GOT3 (cell line): ENCODE measurements at regions not wholly inside any gene's neighbourhood (a gene's known extent, or its start where the extent isn't known, plus 50 kb on each side); places are given as distances from the start of the nearest gene placed in this dataset.

ENCODE experiments used
- DNase-seq: peaks from one replicate; lab custom pipeline; 2025; ENCODE audit warnings: mixed read lengths; lab: John Stamatoyannopoulos, UW

DNA sequence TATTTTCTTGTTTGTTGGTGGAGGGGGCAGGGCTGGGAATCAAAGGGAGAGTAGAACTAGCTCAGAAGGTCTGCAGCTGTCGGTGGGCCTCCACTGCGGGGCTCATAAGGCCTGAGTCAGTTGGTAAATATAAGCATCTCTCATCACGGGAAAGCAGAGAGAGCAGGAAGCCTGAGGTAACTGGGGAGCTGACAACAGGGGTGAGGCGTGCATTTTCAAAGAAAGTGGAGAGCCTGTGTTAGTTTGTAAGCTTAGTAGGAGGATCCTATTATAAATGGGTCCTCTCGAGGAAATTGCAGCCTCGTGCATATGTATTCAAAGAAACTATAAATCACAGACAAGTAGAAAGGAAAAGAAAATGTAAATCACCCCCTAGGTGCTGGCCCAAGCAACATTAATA lies 221.0 kb upstream of the CDH13 start:
- DNase-seq: no peak

DNA sequence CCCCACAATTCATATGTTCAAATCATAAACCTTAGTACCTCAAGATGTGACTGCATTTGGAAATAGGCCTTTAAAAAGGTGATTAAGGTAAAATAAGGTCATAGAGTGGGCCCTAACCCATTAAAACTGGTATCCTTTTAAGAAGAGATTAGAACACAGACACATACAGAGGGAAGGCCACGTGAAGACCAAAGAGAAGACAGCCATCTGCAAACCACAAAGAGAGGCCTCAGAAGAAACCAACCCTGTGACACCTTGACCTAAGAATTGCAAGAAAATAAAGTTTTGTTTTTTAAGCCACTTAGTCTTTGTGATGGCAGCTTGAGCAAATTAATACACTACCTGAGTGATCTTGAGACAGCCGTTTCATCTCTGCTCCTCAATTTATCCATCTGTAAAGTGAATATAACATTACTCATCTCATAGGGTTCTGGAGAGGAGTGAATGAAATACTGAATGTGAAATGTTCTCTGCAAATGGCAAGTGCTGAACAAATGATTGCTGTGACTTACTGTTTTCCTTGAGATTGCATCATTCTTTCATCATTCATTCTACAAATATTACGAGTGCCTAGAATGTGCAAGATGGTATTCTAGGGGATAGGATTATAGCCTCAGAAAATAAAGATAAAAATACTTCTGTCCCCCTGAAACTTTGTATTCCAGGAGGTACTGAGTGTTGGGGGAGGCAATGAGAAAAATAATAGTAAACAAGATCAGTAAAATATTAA lies 222.0 kb upstream of the CDH13 start:
- no peak for DNase-seq

DNA sequence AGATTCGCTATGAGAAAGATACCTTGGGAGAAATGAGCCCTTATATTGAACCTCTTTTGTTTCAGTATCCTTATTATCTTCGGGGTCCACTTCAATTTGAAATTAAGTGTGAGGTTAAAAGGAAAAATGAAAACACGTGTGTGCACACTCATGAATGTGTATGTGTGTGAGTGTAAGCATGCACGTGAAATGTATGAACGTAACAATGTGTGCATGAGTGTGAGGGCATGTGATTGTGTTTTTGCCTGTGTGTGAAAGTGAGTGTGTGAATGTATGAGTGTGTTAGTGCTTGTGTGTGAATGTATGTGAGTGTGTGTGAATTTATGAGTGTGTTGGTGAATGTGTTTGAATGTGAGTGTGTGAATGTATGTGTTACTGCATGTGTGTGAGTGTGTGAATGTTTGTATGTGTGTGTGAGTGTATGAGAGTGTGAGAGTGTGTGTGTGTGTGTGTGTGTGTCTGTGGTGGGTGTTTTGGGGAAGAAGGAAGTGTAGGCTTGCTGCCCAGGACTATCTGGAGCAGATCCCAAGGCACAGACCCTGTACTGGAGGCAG lies 224.0 kb upstream of the CDH13 start:
- no peak for DNase-seq

DNA sequence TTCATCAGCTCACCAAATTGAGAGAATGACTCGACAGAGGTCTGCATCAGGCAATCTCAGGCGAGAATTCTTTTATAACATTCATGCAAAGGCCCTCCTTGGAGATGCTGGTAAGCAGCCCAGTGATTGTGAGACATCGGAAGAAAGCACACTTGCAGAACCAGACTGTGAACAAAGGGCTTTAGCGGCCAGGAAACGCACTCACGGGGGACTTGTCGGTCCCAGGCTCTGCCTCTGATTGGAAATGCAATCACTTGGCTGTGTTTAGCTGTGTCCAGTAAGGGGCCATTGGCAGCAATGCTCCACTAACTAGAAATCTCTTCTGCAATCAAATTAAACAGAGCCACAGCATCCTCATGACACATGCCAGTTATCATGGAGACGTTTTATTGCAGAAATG lies 226.7 kb upstream of the CDH13 start:
- DNase-seq: no peak

DNA sequence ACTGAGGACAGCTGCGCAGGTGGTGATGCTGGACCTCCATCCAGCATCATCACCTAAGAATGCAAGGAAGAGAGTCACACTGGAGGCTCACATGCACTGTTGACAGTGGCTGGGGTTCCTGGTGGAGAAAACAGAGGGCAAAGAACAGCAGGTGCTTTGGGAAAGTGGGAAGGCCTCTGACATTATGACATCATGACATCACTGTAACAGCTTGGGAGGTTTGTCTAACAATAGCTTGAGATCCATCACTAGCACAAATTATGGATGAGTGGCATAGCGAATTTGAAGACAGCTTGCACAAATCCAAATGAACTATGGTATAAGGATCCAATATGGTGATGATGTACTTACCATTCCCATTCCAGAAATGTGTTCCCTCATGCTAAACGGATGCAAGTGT lies 226.5 kb upstream of the MPHOSPH6 start:
- DNase-seq: no peak

DNA sequence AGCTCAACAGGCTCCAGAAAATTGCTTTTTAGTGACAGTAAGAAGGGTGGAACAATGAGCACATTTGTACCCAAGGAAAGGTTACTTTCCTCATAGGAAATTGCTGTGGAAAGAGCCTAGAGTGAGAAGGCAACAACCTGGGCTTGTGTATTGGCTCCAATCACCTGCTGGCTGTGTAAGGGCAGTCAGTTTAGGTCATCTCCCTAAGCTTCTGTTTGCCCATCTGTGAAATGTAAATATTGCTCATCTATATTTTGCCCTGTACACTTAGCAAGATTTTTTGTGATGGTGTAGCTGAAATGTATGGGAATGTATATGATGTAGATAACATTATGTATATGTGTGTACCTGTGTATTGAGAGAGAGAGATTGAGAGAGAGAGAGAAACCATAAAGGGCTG lies 225.2 kb upstream of the MPHOSPH6 start:
- no peak for DNase-seq

DNA sequence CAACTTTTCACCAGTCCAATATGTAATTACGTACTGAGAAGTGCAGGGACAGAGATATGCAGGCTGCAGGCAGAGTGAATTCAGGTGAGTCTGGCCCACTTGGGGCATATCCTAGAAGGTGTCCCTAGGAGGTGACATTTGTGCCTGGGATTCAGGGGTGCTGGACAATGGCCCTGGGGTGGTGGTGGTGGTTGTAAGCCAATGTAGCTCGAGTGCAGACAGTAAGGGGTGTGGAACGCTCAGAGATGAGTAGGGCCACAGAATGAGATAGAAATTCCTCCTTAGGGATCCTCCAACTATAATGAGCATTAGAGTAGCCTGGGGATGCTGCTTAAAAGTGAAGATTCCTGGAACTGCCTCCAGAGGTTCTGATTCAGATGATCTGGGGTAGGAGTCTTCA lies 221.7 kb upstream of the MPHOSPH6 start:
- no peak for DNase-seq

DNA sequence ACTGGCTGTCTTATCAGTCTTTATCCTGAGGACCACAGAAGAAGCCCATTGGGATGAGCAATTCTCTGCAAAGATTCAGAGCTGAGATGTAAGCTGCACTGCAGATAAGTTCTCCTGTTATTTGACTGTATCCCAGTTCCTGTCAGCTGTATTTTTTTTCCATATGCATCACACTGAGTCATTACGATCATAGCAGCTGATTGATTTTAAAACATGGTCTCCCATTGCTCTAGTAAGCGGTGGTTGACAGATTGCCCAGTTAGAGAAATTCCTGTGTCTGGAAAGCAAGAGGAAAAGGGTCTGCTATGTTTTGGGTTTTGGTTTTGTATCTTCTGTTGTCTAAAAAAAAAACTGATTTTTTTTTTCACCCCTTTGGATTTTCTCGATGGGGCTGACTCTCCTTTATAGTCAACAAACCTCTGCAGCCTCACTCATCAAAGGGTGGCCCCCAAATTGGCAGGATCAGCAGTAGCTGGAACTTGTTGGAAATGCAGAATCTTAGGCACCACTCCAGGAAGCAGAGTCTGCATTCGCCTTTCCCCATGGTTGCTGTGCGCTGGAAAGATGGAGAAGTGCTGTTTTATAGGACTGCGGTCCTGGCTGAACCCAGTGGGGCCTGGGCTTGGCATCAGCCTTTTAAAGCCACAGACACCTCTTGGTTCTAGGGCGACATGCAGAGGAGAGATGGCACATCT lies 220.1 kb upstream of the MPHOSPH6 start:
- DNase-seq: no peak

DNA sequence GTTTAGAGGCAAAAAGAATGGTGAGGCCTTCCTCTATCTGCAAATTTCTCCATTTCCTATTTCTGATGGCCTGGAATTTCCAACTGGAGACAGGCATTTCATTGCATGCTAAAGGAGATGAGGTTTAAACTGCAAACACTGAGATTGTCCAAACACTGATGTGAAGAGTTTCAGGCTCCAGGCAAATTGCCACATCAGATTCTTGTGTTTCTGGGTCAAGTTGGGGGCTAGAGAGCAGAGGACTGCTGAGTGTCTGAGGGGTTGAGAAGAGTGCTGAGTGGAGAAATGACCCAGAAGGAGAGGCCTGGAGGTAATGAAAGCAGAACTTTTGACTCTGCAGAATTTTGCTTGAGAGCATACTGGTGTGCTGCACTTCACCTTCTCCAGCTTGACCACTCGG lies 216.7 kb upstream of the MPHOSPH6 start:
- DNase-seq: no peak

DNA sequence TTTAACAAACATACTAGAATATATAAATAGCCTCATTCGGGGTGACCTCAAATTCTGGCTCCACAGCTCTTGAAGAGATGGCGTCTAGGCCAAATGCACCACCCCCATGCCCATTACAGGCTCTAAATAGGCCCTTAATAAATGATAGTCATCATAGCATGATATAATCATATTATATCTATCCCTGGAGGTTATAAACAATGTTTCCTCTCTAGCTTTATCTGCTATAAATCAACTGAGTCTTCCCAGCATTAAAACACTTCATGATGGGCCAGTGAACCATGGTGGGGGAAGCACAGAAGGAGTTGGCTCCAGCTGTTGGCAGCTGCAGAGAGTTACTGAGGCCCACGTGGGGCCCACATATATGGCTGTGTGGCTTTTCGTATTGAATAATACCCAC lies 214.9 kb upstream of the MPHOSPH6 start:
- DNase-seq: no peak

DNA sequence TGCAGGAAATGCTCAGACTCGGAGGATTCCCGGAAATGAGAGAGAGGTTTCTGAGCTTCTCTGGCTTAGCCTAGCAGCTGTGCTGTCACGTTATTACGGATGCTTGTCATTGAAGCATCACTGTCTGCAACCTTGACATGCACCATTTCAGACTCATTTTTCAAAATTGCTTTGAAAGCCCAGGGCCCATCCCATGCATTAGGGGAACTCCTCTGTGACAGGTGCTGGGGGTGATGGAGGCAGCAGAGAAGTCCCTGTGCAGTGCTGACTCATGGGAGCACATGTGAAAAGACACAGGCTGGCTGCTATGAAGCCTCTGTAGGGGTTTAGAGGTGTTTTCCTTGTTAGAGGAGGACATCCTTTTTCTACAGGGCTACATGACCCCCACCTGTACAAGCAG lies 214.0 kb upstream of the MPHOSPH6 start:
- no peak for DNase-seq

DNA sequence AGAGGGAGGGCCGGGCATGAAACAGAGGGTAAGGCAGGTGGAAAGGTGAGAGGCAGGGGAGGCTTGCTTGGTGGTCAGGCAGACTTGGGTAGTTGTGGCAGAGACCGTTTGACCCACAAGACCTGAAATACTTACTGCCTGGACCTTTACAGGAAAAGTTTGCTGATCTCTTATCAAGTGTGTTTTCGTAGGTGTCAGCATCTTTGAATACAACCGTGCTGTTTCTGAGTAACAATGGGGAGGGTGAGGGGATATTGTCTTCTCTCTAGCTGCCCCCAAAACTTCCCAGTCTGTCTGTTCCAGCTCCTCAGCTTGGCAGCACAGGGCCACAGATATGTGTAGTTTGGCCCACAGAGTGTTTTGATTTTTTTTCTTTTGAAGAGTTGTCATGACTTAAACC lies 212.5 kb upstream of the MPHOSPH6 start:
- DNase-seq: no peak

DNA sequence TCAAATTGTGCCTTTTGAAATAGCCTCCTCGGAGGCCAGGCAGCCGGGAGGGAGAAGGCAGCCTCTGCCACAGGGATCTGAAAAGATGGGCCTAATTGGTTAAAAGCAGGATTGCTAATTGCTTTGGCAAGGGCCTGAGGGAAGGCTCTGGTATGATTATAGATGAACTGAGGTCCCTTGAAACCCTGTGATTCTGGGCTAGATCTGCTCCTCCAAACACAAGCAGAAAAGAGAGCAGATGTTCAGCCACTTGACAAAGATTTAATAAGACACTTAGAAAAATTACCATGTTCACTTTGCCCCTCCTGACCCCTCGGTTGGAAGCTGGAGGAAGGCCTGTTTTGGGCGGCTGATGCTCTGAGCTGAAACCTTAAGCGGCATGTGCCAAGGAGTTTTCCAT lies 209.5 kb upstream of the MPHOSPH6 start:
- no peak for DNase-seq

DNA sequence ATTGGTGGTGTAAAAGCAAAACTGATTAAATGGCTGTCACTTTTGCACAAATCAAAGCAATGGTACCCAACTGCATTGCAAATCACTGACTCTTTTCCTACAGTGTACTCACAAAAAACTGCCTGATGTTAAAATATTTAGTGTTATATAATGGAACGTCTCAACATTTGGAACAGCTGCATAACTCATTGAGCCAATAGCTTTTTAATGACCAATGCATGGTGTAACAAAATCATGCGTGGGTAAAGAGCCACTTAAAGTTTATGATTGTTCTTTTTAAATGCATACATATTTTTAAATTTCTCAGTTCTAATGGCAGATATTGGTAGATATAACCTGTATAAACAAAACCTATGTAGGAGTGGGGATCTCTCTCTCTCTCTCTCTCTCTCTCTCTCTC lies 204.0 kb upstream of the MPHOSPH6 start:
- DNase-seq: no peak

DNA sequence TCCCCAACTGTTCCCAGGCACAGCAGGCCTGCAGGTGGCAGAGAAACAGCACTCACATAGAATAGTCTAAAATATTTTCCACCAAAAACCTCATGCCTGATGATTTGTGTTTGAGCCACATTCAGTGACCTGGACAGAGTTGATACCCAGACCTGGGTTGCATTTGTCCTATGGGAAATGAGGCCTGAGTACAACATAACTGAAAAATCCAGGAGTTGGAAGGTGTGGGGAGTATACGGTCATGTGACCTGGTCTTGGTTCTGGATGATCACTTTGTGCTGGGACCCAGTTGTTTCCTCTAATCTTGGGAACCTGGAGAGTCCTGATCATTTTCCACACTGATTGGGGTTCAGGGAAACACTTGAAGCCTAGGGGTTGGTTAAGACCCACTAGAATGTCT lies 200.3 kb upstream of the MPHOSPH6 start:
- no peak for DNase-seq

DNA sequence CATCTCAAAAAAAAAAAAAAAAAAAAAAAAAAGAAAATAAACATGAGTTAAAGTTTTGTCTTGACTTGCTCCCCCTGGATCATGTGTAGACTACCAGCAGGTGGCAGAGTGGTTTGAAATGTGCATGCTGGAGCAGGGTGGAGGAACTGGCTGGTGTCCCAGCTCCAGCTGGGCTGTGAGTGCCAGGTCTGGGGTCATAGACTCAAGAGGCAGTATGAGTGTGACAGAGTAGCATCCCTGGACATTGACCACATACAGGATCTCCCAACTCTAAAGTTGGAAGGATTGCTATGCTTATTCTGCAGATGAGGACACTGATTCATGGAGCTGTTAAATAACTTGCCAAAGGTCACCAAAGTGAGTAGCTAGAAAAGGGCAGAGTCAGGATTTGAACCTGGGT lies 198.0 kb upstream of the MPHOSPH6 start:
- no peak for DNase-seq

DNA sequence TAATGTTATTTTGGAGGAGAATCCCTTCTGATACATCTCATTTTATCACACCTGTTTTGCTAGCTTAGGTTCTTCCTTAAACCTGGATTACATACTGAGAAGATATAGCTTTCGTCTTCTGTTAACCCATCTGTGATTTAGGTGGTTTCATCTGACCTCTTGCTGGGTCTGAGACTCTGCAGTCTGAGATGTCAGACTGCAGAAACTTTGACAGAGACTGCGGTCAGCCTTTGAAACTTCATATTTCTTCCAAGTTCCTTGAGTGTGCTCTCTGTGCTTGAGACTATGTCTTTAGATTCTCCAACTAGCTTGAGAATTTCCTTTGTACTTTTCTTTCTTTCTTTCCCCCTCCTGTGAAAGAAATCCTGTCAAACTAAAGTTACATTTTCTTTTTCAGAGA lies 196.4 kb upstream of the MPHOSPH6 start:
- DNase-seq: no peak

DNA sequence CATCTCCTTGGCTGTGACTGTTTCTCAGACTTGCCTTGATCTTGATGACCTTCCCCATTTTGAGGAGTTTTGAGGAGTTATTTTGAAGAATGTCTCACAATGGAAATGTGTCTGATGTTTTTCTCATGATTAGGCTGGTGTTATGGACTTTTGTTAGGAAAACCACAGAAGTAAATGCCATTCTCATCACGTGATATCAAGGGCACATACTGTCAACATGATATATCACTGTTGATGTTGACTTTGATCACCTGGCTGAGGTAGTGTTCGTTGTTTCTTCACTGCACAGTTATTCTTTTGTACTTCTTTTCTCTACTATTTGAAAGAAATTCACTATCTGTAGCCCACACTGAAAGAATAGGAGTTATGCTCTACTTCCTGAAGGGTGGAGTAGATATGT lies 194.7 kb upstream of the MPHOSPH6 start:
- no peak for DNase-seq

DNA sequence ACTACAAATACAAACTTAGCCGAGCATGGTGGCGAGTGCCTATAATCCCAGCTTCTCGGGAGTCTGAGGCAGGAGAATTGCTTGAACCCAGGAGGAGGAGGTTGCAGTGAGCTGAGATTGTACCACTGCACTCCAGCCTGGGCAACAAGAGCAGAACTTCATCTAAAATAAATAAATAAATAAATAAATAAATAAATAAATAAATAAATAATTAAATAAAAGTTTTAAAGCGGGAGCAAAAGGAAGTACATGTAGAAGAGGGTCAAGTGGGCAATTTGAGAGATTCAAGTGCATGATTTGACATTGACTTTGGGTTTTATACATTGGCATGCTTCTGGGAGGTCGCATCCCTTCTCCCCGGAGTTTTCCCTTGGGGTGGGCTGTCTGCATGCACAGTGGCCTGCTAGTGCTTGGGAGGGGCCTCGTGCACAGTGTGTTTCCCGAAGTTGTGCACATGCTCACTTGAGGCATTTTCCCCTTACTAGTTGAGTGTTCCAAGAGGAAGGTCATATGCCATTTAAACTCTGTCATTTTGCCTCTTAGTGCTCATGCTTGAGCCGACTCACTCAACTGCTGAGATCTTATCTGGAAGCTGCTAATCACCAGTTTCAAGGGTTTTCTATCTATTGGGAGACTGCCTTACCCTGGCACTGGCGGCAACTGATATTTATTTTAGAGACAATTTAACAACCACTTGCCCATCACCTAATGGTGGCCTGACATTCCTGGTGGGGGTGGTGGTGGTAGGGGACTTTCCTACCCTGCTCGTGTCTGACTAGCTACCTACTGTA lies 193.2 kb upstream of the MPHOSPH6 start:
- no peak for DNase-seq

DNA sequence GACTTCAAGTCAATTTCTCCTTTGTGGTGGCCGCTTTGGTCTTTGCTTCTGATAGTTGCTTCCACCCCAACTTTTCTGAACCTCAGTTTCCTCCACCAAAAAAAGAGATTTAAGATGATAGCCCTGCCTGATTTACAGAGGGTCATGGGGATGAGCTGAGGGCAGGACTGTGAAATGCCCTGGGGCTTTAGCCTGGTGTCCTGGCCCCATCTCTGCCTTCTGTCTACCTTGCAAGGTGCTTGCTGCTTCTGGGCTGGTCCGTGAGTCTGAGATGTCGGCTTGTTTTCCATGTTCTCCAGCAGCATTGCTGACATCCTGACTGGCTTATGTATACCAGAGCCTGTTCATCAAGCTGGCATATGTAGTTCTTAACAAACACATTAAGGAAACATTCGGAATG lies 191.9 kb upstream of the MPHOSPH6 start:
- DNase-seq: no peak

DNA sequence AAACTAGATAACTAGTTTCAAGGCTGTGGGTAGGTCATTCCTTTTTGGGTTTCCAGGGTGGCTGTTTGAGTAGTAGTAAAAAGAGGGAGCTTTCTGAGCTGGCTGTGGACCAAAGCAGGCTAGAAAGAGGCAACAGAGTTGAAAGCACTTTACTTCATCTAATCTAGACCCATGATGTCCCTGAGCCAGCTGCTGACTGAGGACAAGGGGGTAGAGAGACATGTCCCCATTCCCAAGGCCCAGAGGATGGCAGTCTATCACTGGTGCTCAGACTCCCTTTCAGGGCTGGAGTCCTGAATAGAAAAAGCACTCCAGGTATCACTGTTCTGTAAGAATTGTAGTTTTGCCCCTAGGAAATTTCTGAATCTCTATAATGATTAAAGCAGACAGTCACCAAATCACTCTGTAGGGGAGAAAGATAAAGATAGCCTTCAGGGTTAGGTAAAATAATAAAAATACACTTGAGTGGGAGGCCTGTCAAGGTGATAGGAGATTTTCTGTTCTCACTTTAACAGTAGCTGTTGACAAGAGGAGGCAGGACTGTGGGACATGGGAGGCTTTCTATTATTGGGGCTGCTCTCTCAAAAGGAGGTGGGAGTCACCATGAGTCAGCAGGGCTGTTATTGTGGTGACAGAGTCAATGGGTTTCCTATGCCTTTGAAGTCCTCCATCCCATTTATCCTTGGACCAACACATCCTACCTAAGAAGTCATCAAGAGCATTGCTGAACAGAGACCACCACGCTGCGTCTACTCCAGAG lies 190.2 kb upstream of the MPHOSPH6 start:
- DNase-seq: no peak

DNA sequence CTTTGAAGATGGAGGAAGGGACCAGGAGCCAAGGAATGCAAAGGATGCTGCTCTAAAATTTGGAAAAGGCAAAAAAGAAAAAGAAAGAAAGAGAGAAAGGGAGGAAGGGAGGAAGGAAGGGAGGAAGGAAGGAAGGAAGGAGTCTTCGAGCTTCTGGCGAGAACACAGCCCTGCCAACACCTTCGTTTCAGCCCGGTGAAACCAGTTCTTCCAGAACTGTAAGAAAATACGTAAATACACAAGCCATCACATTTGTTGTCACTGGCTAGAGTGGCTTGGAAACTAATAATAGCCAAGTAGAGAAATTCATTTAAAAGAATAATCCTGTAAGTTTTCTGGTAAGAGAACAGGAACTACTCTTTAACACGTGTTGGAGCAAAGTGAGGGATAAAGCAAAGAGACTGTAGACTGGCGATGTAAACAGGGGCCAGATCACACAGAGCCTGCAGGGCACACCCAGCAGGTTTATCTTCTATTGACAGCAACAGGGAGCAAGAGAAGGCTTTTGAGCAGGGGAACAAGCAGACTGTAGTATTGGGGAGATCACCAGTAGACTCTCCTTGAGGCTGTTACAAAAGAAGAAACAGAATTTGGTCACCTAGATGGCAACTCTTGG lies 188.7 kb upstream of the MPHOSPH6 start:
- DNase-seq: no peak
